K562 (cell line): ENCODE measurements at regions not wholly inside any gene's neighbourhood (a gene's known extent, or its start where the extent isn't known, plus 50 kb on each side); places are given as distances from the start of the nearest gene placed in this dataset.

Experiments used
- CHD4 ChIP-seq: fragments of 200-600 bp; sonication (generic); IDR thresholded peaks from 3 replicates; pipeline ENCODE4 v1.6.1; 2012; ENCODE audit warnings: low read depth, mild to moderate bottlenecking, mixed read lengths, low read length, inconsistent platforms; ENCODE audit not compliant: insufficient read depth, insufficient replicate concordance, poor library complexity, severe bottlenecking
- CXXC5 ChIP-seq: fragments of 250-450 bp; sonication (Bioruptor Pico); IDR thresholded peaks from 2 replicates; pipeline ENCODE4 v1.8.0; 2022; ENCODE audit warnings: inconsistent platforms, mild to moderate bottlenecking, moderate library complexity
- DPF2 ChIP-seq: fragments of 450-650 bp; IDR thresholded peaks from 2 replicates; pipeline ENCODE4 v1.6.1; 2016
- EP400 ChIP-seq: fragments of 450-650 bp; IDR thresholded peaks from 2 replicates; pipeline ENCODE4 v1.6.1; 2017; ENCODE audit warnings: antibody characterized with exemption, mild to moderate bottlenecking, moderate library complexity
- FOXA3 ChIP-seq, 2 experiments: fragments of 450-650 bp in 1 of 2; sonication (generic) in 1 of 2; formaldehyde crosslinking; IDR thresholded peaks in 1 of 2; conservative IDR thresholded peaks in 1 of 2; 2 replicates each; pipeline versions ENCODE4 v1.4.0 to v1.8.0; 2020 to 2022; ENCODE audit warnings: mild to moderate bottlenecking in 2 of 2, missing genetic modification reagents in 1 of 2
- GATA2 ChIP-seq: sonication (generic); formaldehyde crosslinking; IDR thresholded peaks from 2 replicates; pipeline ENCODE4 v1.4.0; 2020; ENCODE audit warnings: mild to moderate bottlenecking, missing genetic modification reagents
- HNRNPLL ChIP-seq: fragments of 200-400 bp; formaldehyde crosslinking; IDR thresholded peaks from 2 replicates; pipeline ENCODE4 v1.6.1; 2017; ENCODE audit warnings: low read length, low read depth, mild to moderate bottlenecking; ENCODE audit not compliant: poor library complexity, severe bottlenecking
- SMAD2 ChIP-seq: fragments of 150-350 bp; IDR thresholded peaks from 2 replicates; pipeline ENCODE4 v1.6.1; 2014; ENCODE audit warnings: low read depth, mild to moderate bottlenecking, low read length
- TF ChIP-seq, protein P1 (sequence below): fragments of 200-800 bp; sonication (Bioruptor generic); IDR thresholded peaks from 2 replicates; pipeline ENCODE4 v1.6.1; 2016; ENCODE audit warnings: missing genetic modification characterization, missing compliant biosample characterization
- TF ChIP-seq, protein P2 (sequence below): sonication (generic); formaldehyde crosslinking; IDR thresholded peaks from 2 replicates; pipeline ENCODE4 v1.9.0; 2022; ENCODE audit warnings: mild to moderate bottlenecking, missing genetic modification reagents
- TF ChIP-seq, protein P3 (sequence below), 2 experiments: fragments of 200-800 bp in 1 of 2; sonication (Bioruptor generic) in 1 of 2; sonication (generic) in 1 of 2; formaldehyde crosslinking in 1 of 2; IDR thresholded peaks in 1 of 2; conservative IDR thresholded peaks in 1 of 2; 2 replicates each; pipeline versions ENCODE4 v1.5.0 to v1.6.1; 2016 to 2020; ENCODE audit warnings: missing compliant biosample characterization in 1 of 2, missing genetic modification characterization in 1 of 2, missing genetic modification reagents in 1 of 2

GRCh38 chr10:23558361-23558799 lies 119.5 kb downstream of the OTUD1 start (continued):
- TF ChIP-seq DPF2 (no peak), EP400 (no peak), CXXC5 (no peak), HNRNPLL (no peak), FOXA3 (CRISPR knock-in tag; conservative IDR thresholded peaks at IDR 0.05 in 1 of 2, IDR thresholded peaks at IDR 0.05 in 1 of 2) (no peak), GATA2 (CRISPR knock-in tag) (no peak), SMAD2 (no peak), CHD4 (no peak)
- TF ChIP-seq, protein P1, sequence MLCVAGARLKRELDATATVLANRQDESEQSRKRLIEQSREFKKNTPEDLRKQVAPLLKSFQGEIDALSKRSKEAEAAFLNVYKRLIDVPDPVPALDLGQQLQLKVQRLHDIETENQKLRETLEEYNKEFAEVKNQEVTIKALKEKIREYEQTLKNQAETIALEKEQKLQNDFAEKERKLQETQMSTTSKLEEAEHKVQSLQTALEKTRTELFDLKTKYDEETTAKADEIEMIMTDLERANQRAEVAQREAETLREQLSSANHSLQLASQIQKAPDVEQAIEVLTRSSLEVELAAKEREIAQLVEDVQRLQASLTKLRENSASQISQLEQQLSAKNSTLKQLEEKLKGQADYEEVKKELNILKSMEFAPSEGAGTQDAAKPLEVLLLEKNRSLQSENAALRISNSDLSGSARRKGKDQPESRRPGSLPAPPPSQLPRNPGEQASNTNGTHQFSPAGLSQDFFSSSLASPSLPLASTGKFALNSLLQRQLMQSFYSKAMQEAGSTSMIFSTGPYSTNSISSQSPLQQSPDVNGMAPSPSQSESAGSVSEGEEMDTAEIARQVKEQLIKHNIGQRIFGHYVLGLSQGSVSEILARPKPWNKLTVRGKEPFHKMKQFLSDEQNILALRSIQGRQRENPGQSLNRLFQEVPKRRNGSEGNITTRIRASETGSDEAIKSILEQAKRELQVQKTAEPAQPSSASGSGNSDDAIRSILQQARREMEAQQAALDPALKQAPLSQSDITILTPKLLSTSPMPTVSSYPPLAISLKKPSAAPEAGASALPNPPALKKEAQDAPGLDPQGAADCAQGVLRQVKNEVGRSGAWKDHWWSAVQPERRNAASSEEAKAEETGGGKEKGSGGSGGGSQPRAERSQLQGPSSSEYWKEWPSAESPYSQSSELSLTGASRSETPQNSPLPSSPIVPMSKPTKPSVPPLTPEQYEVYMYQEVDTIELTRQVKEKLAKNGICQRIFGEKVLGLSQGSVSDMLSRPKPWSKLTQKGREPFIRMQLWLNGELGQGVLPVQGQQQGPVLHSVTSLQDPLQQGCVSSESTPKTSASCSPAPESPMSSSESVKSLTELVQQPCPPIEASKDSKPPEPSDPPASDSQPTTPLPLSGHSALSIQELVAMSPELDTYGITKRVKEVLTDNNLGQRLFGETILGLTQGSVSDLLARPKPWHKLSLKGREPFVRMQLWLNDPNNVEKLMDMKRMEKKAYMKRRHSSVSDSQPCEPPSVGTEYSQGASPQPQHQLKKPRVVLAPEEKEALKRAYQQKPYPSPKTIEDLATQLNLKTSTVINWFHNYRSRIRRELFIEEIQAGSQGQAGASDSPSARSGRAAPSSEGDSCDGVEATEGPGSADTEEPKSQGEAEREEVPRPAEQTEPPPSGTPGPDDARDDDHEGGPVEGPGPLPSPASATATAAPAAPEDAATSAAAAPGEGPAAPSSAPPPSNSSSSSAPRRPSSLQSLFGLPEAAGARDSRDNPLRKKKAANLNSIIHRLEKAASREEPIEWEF (CRISPR knock-in tag), result no peak
- TF ChIP-seq, protein P2, sequence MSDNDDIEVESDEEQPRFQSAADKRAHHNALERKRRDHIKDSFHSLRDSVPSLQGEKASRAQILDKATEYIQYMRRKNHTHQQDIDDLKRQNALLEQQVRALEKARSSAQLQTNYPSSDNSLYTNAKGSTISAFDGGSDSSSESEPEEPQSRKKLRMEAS (CRISPR knock-in tag), result no peak
- TF ChIP-seq, protein P3, sequence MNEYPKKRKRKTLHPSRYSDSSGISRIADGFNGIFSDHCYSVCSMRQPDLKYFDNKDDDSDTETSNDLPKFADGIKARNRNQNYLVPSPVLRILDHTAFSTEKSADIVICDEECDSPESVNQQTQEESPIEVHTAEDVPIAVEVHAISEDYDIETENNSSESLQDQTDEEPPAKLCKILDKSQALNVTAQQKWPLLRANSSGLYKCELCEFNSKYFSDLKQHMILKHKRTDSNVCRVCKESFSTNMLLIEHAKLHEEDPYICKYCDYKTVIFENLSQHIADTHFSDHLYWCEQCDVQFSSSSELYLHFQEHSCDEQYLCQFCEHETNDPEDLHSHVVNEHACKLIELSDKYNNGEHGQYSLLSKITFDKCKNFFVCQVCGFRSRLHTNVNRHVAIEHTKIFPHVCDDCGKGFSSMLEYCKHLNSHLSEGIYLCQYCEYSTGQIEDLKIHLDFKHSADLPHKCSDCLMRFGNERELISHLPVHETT (CRISPR knock-in tag; conservative IDR thresholded peaks at IDR 0.05 in 1 of 2, IDR thresholded peaks at IDR 0.05 in 1 of 2), result no peak
